HG03354 (cell line): ENCODE measurements at regions not wholly inside any gene's neighbourhood (a gene's known extent, or its start where the extent isn't known, plus 50 kb on each side); places are given as distances from the start of the nearest gene placed in this dataset.
A peak's percentile ranks its signal among the peaks of the same experiment; 100 is the strongest.

Experiments
- ATAC-seq: cut with Tn5 transposase; IDR thresholded peaks from one replicate; pipeline ENCODE4 v1.9.1; 2021; ENCODE audit warnings: mild to moderate bottlenecking; ENCODE audit not compliant: unreplicated experiment, poor library complexity, severe bottlenecking

DNA sequence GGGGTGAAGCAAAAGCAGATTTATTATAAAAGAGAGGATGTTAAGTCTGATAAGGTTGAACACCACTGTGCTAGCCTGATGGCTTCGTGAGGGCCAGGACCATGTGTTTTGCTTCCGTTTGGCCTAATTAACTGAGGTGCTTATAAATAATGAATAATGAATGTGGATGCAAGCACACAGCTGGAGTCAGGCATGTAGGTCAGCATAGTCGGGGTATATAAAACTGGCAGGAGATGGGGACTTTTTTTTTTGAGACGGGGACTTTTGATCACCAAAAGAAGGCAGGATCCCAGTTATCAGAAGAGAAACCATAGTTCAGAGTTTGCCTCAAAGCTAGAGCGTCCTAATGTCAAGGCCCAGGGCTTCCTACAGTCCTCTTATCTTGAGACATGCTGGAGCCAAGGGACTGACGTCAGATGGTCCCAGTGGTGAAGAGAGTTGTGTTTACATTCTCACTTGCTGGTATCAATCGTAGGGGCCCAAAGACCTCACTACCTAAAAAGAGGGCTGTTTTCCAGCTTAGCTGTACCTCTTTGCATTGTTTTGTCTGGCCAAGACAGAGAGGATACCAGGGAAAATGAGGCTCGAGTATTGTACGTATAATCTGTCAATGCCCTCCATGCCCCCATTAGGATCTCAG, 50.4 kb downstream of the RTL9 start:
- no peak for ATAC-seq

DNA sequence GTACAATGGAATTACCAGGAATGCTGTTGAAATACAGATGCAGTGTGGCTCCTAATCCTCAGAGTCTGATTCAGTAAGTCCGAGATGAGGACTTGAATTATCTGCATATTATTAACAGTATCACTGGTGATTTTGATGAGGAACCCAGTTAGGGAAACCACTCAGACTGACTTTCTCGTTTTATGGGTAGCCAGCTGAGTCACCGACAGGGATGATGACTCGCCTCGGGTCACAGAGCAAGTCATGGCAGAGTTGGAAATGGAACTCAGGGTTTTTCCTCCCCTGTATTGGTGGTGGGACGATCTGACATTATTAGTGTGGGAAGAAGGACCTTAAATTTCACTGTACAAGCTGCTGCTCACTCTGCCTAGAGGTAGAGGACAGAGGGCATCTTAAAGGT, 51.3 kb downstream of the RTL9 start:
- no peak for ATAC-seq

DNA sequence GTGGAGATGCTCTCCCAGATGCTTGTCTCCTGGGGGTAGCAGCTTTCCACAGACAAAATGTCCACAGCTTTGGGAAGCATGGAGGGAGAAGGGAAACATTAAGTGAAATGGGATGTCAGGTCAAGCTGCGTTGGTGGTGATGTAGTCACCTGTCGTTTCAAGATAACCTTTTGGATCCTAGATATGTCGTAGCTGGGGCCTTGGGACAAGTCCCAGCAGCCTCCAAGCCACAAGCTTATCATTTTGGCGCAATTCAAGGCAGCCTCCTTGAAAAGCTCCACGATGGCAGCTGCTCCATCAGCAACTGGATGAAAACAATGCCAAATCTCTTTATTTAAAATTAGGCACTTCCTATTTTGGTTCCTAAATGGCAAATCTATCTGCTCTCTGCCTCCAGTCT, 52.0 kb downstream of the RTL9 start:
- ATAC-seq = no peak

DNA sequence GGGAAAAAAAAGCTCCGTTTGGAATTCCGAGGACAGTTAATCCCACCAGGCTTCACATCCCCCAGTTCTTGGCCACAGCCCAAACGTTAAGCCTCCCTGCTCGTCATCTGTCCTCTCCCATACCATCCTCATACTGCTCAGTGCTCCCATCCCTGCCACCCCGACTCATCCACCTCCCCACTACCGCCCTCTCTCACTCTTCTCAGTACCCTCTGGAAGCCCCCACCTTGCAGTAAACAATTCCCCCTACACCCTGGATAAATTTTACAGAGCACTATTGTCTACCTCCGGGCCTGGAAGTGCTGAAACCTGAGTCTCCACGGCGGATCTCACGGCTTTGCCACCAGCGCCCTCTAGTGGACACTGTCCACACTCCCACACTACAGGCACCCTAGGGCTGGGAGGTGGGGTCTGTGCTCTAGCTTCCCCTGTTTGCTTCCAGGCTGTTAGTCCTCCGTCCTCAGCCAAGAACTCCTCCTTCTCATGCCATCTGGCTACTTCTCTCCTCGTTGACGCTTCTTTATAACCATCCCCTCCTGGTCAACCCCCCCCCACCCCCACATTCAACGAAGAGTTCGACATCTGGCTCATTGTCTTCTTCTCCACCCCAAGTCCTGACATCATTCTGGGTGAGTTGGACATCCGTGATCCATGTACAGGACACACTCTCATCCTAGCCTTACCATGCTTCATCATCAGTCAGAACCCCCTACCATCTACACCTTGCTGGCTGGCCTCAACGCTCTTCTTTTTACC, 54.5 kb downstream of the RTL9 start:
- peak; percentile 84 for ATAC-seq

DNA sequence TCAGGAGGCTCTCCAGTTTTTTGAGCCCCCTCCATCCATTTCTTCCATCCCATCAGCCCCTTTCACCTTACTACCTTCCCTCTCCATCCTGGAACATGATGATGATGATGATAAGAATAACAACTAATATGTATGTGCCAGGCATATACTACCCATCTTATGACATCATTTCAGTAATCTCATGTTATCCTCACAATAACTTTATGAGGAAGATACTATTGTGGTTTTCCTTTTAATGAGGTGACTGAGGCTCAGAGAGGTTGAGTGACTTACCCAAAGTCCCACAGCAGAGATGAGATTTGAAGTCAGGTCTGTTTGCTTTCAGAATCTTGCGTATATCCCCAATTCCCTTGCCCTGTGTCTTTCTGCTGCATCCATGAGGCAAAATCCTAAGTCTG, 55.1 kb downstream of the RTL9 start:
- no peak for ATAC-seq

DNA sequence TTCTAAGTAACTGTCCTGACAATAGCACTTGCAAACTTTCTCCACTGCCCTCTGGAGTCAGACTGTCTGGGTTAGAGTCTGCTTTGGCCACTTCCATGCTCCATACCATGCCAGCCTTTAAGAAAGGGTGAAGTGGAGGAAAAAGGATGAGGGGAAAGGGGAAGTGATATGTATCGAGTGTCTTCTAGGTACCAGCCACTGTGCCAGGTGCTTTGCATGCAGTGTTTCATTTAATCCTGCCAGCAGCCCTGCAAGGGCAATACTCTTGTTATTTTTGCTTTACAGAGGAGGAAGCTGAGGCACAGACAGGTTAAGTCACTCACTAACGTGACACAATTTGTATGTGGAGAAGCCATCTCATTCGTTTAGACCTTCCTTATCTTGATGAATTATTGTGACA, 55.6 kb downstream of the RTL9 start:
- peak; percentile 20 for ATAC-seq

DNA sequence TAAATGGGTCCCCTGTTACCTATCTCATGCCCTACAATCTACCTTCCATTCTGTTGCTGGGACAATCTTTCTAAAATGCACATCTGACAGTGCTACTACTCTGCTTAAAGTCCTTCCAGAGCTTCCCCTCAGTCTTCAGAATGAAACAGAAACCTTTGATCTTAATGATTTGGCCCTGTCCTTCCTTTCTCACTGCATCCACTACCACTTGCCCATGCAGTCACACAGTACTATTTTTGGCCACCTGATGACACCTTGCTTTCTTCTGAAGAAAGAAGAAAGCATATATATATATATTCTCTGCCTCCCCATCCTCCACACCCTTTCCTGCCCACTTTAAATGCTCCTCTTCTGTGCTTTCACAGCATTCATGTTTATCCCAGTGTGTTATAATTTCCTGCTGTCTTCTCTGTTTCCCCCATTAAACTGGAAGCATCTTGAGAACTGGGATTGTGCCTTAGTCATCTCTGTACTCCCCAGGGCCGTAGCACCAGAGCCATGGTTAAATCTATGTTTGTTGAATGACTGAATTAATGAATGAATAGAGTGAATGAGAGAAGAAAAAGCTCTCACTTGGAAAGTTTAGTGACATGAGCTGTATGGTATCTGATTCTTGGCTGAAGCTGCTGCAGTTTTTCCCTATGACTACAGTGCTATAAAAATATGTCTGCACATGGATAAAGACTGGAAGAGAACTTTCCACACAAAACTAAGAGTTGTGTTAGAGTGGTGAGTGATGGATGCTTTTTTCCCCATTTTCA, 56.2 kb downstream of the RTL9 start:
- ATAC-seq = peak; percentile 71

DNA sequence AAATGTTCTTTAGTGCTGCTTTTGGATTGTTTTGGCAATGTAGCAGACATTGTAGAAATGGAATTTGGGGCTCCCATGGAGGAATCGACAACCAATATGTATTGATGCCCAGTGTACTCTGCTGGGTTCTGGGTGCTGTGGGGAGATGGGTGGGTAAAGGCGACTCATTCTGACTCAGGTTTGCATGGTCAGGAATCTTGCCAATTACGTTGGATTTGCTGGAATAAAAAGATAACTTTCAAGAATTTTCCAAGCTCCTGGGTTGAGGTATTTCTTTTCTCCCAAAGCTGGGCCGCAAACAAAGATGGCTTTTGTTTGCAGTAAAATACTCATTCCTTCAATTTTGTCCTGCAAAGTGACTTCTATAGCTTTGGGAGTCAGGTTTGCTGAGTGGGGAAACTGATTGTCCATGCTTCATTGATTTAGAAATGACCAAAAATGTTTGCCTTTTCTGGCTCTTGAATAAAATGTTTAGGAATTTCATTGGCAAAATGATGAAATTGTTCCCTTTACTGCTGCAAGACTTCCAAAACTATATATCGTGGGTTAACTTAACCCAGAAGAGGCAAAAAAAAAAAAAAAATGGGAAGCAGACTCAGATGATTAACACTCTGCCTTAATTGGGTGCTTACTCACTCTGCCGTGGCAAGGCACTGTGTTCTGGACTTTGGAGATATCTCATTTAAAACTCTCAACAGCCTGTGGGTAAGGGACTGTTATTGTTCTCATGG, 57.0 kb downstream of the RTL9 start:
- no peak for ATAC-seq

DNA sequence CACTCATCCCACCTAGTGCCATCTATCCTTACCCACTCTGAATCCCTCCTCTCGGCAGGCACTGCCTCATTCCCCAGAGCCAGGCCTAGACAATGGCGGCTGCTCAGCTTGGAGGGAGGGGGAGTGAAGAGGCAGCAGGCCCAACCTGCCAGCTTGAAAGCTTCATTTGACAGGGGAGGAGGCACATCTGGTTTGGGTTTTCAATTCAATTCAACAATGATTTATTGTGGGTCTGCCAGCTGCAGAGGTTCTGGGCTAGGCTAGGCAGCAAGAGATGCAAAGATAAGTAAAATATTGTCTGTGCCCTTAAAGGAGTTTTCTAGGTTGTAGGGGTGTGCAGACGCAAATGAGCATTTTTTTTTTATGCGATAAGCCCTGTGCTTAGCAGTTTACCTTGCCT, 58.5 kb downstream of the RTL9 start:
- no peak for ATAC-seq

DNA sequence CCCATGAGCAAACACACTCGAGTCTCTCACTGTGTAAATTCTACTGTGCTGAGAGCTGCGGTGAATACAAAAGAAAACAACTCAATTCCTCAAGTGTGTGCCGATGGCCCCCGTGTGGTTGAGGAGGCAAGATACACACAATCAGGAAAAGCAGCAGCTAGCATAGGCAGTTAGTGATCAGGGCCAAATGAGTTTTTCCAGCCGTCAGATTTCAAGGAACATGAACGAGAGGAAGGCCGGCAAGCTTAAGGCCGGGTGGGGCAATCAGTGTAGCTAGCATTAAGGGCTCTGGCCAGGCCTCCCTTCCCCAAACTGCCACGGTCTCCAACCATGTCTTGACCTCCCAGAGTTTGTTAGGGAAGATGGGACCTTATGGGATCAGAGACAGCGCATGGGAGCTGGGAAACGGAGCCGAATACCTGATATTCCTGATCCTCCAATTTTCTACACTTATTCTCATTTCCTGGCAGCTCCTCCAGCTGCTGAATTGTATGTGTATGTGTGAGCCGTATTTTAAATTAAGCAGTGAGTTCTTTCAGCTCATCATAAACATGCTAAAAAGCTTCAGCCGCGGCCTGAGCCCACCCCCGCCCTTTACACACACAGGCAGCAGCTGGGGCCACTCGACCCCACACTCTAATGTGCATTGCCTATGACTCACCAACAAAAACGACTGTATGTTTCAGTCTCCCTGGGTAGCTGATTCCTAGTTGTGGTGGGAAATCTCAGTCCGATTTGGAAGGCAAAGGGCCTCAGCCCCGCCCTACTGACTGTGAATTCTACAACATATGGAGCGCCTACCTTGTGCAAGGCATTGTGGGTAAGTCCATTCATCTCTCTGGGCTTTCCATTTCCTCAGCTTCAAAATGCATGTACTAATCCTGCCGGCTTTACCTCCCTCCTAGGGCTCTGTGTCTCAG, 59.9 kb downstream of the RTL9 start:
- no peak for ATAC-seq

DNA sequence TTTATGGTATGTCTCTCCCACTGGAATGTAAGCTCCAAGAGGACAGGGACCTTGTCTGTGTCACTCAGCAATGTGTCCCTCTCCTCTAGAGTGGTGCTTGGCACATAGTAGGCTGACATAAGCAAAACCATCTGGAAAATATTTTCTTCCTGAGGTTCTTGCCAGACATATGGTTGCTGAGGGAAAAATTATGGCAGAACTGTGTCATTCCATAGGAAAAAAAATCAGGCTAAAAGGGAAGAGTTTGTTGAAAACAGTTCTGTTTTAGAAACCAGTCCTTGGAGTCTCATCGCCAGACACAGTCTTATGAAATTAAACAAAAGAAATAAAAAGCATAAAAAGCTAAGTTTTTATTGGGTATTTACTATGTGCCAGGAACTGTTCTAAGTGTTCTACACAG, 60.9 kb downstream of the RTL9 start:
- no peak for ATAC-seq

DNA sequence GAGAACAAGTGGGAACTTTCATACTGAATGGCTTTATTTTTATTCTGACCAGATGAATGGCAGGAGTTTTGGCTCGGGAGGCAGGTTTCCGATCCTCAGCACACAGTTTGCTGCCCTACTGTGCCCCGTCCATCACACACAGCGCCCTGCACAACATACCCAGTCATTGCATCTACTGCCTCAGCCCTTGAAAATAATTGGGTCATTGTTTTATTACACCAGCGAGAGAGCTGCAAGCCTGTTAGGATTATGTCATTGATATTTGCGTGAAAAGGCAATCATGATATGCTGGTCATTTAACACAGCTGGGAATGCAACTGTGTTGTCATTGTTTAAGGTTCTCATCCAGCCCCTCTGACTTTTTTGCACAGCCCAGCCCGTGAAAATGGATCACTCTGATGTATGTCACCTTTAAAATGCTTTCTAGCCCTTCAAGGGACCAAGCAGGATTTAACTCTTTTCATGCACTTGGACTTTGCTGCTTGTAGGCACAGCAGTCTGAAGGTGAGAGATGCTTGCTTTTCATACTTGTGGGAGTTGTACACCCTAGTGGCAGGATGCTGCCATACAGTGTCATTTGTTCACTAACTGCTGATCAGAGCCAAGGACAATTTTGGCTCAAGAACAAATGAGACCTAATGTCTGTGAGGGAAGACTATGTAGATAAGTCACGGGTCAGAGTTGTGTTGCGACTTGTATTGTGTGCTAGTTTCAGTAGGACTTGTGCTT, 62.3 kb downstream of the RTL9 start:
- ATAC-seq = peak; percentile 80

DNA sequence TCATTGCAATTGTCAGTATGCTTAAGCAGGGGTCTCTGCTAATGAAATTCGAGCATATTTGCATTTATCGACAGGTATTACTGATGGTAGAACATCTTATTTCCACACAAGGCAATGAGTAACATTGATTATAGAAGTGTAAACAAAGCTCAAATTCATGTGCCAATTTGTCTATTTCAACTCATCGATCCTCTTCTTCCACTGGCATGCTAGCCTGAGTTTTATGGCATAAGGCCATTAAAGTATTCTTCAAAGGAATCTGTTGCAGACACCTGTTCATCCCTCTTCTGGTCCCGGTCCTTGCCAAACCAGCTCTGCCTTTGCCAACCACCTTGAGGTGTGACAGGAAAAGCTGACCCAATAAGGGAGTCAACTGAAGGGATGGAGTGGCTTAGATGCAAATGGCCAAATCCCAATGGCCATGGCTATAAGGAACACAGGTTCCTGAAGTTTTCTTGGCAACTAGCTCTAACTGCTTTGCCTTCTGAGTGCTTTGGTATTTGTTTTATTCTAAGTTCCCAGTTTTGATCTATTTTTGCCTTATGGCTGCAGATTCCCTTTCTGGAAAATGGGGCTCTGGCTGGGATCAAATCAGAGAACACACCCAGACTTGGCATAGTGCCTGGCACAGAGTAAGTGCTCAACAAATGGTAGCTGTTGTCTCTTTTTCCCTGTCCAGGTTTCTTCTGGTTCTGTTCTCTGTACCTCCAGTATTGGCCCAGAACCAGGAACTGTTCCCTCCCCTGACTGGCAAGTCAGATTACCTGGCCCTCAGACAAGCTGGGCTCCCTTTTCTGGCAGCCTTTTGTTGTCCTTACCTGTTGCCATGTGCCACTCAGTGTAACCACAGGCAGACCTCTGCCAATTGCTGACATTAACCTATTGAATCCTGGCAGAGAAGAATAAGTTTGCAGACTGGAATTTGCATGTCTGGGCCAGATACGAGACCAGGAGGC, 63.1 kb downstream of the RTL9 start:
- no peak for ATAC-seq

DNA sequence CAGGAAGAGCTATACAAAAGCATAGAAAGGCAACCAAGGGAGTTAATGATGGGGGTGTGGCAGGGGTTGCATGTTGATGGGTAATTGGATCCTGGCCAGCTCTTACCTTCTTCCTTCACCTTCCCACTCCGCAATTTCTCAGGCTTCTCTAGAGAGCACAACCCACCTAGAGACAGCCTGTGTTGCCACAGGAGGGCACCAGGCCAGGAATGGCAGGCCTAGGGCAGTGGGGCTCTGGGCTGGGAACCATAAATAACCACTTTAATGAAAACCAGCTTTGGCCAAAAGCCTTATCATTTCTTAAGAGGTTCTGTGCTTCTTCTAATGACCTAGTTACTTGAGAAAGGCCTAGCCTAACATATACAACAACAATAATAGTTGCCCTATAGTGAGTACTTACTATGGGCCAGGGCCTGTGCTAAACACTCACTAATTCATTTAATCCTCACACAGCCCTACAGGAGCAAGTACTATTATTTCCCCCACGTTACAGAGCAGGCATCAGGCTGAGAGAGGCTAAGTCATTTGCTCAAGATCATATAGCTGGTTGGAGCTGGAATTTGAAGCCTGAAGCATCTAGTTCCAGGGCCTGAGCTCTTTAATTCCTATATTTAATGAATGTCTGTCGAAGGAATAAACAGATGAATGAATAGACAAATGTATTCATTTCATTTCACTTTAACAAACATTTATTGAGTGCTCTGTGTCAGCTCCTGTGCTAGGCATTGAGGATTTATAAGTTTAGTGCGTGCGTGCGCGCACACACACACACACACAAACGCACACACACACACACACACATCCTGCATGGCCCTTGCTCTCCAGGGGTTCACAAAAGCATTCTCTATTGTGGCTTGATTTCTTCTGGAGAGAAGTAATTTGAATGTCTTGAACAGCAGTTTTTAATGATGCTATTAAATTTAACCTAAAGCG, 66.8 kb downstream of the RTL9 start:
- ATAC-seq = no peak

DNA sequence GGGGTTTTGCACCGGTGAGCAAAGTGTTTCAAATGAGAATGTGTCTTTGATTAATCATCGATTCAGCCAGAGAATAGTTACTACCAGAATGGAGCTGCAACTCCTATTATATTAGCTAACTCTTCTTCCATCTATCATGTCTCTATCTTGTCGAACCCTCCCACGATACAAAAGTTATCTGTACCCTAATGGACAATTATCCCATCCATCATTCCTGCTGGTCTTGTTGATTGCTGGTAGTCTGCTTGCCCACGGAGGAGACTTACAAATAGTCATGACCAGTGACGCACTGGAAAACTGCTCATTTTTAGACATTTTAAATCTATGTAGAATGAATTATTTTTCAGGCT, 67.5 kb downstream of the RTL9 start:
- ATAC-seq = no peak

DNA sequence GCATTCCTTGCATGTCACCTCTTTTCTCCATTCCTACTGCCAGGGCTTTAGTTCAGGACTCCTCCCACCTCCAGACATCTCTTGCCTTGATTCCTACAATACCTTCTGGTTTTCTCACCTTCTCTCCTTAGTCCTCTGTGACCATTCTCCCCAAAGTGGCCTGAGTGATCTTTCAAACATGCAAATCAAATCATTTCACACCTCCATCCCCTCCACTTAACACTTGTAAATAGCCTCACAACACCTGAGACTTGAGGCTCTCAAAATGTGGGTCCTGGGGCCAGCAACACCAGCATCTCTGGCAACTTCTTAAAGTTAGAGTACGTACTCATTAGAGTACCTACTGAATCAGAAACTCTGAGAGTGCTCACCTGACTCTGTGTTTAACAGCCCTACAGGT, 68.4 kb downstream of the RTL9 start:
- no peak for ATAC-seq

DNA sequence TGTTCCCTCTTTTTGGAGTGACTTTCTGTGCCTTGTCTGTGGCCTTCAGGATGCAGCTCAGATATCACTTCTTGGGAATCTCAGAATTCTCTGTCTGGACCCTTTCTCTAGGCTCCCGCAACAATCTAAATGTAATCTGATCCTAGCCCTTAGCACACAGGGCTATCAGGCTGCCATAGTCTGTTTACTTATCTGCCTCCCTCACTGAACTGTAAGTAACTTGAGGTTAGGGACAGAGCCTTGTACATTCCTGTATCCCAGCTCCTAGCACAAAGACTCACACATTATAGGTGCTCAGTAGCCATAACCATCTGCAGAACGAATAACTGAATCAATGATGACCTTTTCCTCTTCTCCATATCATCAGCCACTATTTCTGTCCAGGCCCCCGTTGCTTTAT, 69.5 kb downstream of the RTL9 start:
- ATAC-seq = no peak
